ENCODE measurements at regions not wholly inside any gene's neighbourhood (a gene's known extent, or its start where the extent isn't known, plus 50 kb on each side); places are given as distances from the start of the nearest gene placed in this dataset.

DNA sequence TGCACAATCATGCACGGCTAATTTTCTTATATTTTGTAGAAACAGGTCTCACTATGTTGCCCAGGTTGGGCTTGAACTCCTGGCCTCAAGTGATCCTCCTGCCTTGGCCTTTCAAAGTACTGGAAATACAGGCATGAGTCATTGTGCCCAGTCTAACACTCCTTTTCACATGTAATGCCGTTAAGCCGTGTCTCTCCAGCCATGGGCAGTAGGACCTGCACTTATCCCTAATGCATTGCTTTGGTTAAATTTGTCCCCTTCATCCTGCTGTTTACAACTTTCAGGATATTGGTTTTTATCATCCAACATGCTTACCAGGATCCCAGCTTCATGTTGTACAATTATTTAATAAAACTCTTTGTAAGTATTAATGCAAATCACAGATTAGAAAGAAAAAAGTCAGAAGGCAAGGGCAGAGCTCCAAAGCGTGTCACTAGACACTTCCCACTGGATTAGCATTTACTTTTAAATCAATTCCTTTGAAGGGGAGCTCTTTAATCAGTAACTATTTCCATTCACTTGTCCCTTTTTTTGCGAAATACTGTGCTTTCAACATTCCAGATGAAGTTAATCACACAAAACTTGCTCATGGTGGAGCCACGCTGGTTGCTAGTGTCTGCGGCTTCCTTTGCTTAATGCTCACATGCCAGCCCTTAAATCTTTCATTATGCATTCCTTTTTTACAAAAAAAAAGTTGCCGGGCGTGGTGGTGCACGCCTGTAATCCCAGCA lies 256.0 kb upstream of the AUTS2 start:
- no peaks in the 10 kb centered on the region for H3K4me1 ChIP-seq (replicated peaks in 1 of 4; ENCODE audit: control insufficient read depth in 3 of 4, insufficient read depth in 4 of 4, low read length in 3 of 4)

More for the DNA sequence above, 256.0 kb upstream of the AUTS2 start:
- ChIA-PET CTCF (ENCODE audit: partially characterized antibody) (interaction anchor here (1.2 kb wide), 1 partner anchor 1818 kb away, joined by 3 read pairs; no protein-coding TSS in a partner anchor), POLR2A (ENCODE audit: partially characterized antibody) (no interaction called here)
- Histone ChIP-seq H3K4ac (replicated peaks; ENCODE audit: insufficient read length, low read depth, low read length) (no peak overlapping the region), H3K9ac (replicated peaks in 1 of 4; ENCODE audit: extremely low read depth in 1 of 4, low read depth in 3 of 4, low read length in 3 of 4) (no peak overlapping the region), H3K14ac (ENCODE audit: insufficient read length) (no peak overlapping the region), H2BK15ac (ENCODE audit: low read length) (no peak overlapping the region), H2BK5ac (ENCODE audit: low read depth, low read length) (no peak overlapping the region), H3K79me1 (ENCODE audit: low read depth, low read length) (no peaks in the 10 kb centered on the region), H2BK20ac (ENCODE audit: low read length) (no peak overlapping the region), H3K23me2 (ENCODE audit: low read depth, low read length) (no peaks in the 10 kb centered on the region), H3K27ac (ENCODE audit: low read depth, low read length) (no peak overlapping the region), H3K18ac (ENCODE audit: extremely low read depth, low read length) (no peak overlapping the region), H3K9me3 (ENCODE audit: insufficient read depth in 2 of 2, low read depth in 1 of 2, low read length in 1 of 2) (no peaks in the 10 kb centered on the region), H2BK12ac (ENCODE audit: low read depth, low read length) (no peak overlapping the region), H4K8ac (ENCODE audit: extremely low read depth, insufficient read depth, low read length) (no peak overlapping the region), H3K4me3 (ENCODE audit: extremely low read depth in 1 of 4, insufficient read depth in 2 of 4, low read depth in 3 of 4, low read length in 4 of 4) (no peak overlapping the region), H3K56ac (replicated peaks; ENCODE audit: insufficient read length, low read depth, low read length) (no peak overlapping the region), H4K20me1 (replicated peaks in 1 of 2; ENCODE audit: control insufficient read depth in 1 of 2, insufficient read depth in 2 of 2, low read length in 2 of 2) (no peaks in the 10 kb centered on the region), H2AK5ac (ENCODE audit: low read depth, low read length) (no peak overlapping the region), H2BK120ac (replicated peaks; ENCODE audit: low read depth, low read length) (no peak overlapping the region), H3K36me3 (ENCODE audit: control insufficient read depth in 2 of 4, insufficient read depth in 4 of 4, low read length in 3 of 4) (no peaks in the 10 kb centered on the region), H4K91ac (replicated peaks; ENCODE audit: insufficient read length, low read length) (no peak overlapping the region), H3K23ac (ENCODE audit: insufficient read length) (no peak overlapping the region), H3K79me2 (ENCODE audit: control insufficient read depth in 1 of 2, insufficient read depth in 2 of 2, low read length in 2 of 2) (no peaks in the 10 kb centered on the region), H3K4me2 (ENCODE audit: insufficient read depth in 1 of 2, low read depth in 2 of 2, low read length in 2 of 2) (no peak overlapping the region), H2AFZ (ENCODE audit: low read length) (no peak overlapping the region), H3K27me3 (replicated peaks in 1 of 4; ENCODE audit: control insufficient read depth in 3 of 4, extremely low read depth in 1 of 4, insufficient read depth in 3 of 4, low read length in 3 of 4) (no peaks in the 10 kb centered on the region), H4K5ac (ENCODE audit: insufficient read length, low read depth, low read length) (no peak overlapping the region)
- DNase-seq (ENCODE audit: low read depth in 1 of 2, low spot score in 2 of 2) (no peak), FAIRE-seq (no peak)
- TF ChIP-seq NRF1 (IDR thresholded peaks at IDR 0.05; ENCODE audit: low read depth, low read length) (no peak), TCF12 (IDR thresholded peaks at IDR 0.05; ENCODE audit: low read depth, low read length) (no peak)
- 92% methylated on average over 10 of the region's 10 CpGs; no CpG with 5 or more reads in 1 of the 2 experiments for WGBS, 2 experiments (ENCODE audit: extremely low coverage in 1 of 2, insufficient coverage in 1 of 2, insufficient read length in 1 of 2, insufficient replicate concordance in 2 of 2, low coverage in 1 of 2, low lambda C conversion rate in 2 of 2, missing lambda C conversion rate in 1 of 2)

Data from H1 (cell line).